ENCODE measurements at regions not wholly inside any gene's neighbourhood (a gene's known extent, or its start where the extent isn't known, plus 50 kb on each side); places are given as distances from the start of the nearest gene placed in this dataset.

DNA sequence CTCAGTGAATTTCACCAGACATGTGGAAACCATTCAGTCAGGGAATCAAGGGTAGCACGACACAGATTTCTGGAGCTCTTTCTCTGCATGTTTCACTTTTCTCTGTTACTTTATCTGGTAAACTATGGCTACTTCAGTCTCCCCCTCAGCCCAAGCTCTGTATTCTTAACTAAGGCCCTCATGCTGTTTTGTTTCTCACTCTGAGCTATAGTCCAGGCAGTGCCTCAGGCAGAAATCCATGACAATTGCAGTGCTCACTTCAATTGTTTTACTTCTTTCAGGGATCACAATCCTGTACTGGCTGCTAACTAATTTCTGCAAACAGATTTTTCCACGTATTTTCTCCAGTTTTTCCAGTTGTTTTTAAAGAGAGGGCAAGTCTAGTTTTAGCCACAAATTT lies 1599.9 kb upstream of the LRRTM3 start:
- H3K4me3 ChIP-seq = no peak overlapping the region
- H3K27ac ChIP-seq = no peak overlapping the region
- TF ChIP-seq, protein P1, sequence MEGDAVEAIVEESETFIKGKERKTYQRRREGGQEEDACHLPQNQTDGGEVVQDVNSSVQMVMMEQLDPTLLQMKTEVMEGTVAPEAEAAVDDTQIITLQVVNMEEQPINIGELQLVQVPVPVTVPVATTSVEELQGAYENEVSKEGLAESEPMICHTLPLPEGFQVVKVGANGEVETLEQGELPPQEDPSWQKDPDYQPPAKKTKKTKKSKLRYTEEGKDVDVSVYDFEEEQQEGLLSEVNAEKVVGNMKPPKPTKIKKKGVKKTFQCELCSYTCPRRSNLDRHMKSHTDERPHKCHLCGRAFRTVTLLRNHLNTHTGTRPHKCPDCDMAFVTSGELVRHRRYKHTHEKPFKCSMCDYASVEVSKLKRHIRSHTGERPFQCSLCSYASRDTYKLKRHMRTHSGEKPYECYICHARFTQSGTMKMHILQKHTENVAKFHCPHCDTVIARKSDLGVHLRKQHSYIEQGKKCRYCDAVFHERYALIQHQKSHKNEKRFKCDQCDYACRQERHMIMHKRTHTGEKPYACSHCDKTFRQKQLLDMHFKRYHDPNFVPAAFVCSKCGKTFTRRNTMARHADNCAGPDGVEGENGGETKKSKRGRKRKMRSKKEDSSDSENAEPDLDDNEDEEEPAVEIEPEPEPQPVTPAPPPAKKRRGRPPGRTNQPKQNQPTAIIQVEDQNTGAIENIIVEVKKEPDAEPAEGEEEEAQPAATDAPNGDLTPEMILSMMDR (IDR thresholded peaks at IDR 0.05) = no peak
- DNase-seq (ENCODE audit: low spot score) = no peak

DNA sequence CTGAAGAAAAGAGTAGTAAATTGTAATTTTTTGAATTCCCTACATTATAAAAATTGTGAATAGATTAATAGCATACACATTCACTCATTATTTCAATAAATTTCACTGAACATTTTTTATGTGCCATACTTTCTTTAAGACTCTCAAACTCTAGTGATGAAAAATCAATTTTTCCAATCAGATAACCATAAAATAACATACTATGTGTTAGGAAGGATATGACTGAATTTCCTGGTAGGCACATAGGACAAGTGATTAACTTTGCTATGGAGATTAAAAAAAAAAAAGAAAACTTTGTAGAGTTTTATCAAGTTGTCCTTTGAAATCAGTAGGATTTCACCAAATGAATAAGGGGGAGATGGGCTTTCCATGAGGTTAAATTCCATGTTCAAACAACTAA lies 1597.3 kb upstream of the LRRTM3 start:
- Histone ChIP-seq H3K27ac (no peak overlapping the region), H3K4me3 (no peak overlapping the region)
- TF ChIP-seq, protein P1 (IDR thresholded peaks at IDR 0.05) = no peak
- DNase-seq (ENCODE audit: low spot score) = no peak

DNA sequence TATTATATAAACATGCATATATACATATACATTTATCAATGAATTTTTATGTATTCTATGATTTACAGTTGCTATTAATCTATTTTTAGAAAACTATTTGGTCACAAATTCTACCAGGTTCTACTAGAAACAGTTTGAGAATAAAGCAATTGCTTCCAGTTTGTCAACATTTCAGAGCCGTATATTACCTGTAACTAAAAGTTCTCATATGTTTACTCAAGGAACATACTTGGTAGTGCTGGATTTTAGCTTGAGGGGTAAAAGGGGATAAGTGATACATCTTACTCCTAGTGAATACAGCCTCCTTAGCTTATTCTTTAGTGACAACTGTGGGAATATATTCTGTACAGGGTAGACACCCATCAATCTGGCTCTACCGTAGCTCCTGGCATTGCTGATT lies 1590.5 kb upstream of the LRRTM3 start:
- TF ChIP-seq, protein P1 (IDR thresholded peaks at IDR 0.05) = no peak
- DNase-seq (ENCODE audit: low spot score) = no peak

DNA sequence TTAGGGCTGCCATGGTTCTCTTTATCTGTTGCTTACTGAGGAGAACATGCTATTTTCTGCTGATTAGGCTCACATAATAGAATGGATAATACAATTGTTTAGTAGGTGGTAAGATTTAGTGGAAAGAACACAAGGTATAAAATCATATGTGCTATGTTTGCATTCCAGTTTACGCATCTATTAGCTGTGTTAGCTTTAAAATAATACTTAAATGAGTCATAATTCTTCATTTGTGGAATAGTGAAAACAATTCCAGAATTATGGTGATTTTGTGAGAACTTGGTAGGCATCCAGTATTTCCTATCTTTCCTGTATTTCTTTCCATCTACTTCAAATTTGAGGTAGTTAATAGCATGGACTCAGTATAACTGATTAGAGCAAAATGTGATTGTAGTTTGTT lies 1585.5 kb upstream of the LRRTM3 start:
- Histone ChIP-seq H3K27ac (no peak overlapping the region), H3K4me3 (no peak overlapping the region)
- DNase-seq (ENCODE audit: low spot score) = no peak
- TF ChIP-seq, protein P1 (IDR thresholded peaks at IDR 0.05) = no peak

More for the DNA sequence above, 1590.5 kb upstream of the LRRTM3 start:
- Histone ChIP-seq H3K4me3 (no peak overlapping the region), H3K27ac (no peak overlapping the region)

DNA sequence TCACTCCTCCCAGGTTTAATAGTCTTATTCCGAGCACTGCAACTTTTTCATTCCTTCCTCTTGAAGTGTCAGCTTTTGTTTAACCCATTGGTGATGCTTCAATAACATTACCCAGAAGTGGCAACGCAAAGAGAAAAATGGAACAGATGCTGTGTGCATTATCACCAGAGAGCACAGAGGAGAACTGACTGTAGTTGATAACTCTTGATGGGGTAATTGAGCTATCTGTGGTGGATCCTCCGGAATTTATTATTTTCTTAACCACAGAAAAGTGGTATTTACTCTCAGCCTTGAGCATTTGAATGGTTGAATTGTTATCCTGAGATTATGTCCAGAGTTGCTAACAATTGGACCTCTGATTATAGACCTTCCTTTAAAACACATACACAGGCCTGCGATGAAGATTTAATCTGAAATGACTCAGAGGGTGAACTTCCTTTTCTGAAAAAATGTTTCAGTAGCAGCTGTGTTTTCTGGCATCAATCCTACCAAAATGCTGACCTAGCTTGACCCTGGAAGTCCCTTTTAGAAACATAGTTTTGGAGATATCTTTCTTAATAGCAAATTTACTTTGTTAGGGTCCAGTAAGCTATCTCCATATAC lies 1584.4 kb upstream of the LRRTM3 start:
- no peak for DNase-seq (ENCODE audit: low spot score)
- H3K27ac ChIP-seq = no peak overlapping the region
- H3K4me3 ChIP-seq = no peak overlapping the region
- TF ChIP-seq, protein P1 (IDR thresholded peaks at IDR 0.05) = no peak

DNA sequence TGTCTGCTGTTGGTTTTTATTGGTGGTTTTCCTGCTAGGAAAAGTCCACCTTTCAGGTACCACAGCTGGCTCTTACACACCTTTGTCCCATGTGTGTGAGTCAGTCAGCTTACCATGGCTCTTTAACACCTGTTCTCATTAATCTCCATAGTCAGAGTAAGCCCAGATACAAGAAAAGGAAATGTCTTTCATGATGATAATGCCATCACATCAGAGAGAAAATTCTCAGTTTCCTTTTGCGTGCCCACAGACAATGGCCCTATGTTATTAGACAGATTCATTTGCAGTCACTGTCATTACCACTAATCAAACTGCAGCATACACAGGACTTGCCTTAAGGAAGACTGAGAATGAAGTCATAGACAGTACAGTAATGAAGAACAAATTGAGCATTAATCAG lies 1583.6 kb upstream of the LRRTM3 start:
- no peak for DNase-seq (ENCODE audit: low spot score)
- TF ChIP-seq, protein P1 (IDR thresholded peaks at IDR 0.05) = no peak
- Histone ChIP-seq H3K4me3 (no peak overlapping the region), H3K27ac (no peak overlapping the region)

DNA sequence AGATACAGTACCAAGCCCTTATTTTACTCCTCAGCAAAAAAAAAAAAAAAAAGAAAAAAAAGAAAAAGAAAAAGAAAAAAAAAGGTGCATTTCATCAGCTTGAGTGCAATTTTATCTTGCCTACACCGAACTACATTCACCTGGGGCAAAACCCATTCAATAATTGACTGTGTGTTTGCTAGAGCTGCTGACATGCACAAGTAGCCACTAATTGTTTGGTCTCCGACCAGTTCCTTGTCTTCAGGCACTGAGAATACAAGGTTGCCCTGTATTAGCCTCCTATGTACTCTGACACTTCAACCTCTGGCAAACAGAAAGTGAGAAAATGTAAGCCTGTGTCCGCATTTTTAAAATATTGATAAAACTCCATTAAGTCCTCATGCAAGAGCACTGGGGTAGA lies 1579.4 kb upstream of the LRRTM3 start:
- Histone ChIP-seq H3K4me3 (no peak overlapping the region), H3K27ac (no peak overlapping the region)
- TF ChIP-seq, protein P1 (IDR thresholded peaks at IDR 0.05) = no peak
- DNase-seq (ENCODE audit: low spot score) = no peak

Measured in coronary artery (tissue), 2 donors.